ENCODE measurements at regions not wholly inside any gene's neighbourhood (a gene's known extent, or its start where the extent isn't known, plus 50 kb on each side); places are given as distances from the start of the nearest gene placed in this dataset.

DNA sequence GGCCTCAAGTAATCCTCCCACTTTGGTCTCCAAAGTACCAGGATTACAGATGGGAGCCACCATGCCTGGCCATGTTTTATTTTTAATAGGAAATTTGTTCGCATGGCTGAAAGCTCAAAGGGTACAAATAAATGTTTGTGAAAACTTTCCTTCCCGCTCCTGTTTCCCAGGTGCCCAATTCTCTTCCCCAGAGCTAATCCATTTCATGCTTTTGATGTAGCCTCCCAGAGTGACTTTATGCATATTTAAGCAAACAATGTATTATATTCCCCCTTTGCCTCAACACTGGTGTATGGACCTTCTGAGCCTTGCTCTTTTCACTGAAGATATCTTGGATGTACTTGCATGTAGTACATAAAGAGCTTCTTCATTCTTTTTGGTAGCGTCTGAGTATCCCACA lies 52.5 kb upstream of the ITSN2 start:
- TF ChIP-seq POLR2AphosphoS5 (IDR thresholded peaks at IDR 0.05; ENCODE audit: borderline replicate concordance, low read depth, low read length) (no peak), EZH2 (IDR thresholded peaks at IDR 0.05) (no peak)
